Neural progenitor cell (in vitro differentiated cells): ENCODE measurements at regions not wholly inside any gene's neighbourhood (a gene's known extent, or its start where the extent isn't known, plus 50 kb on each side); places are given as distances from the start of the nearest gene placed in this dataset.

Experiments
- DNase-seq: peaks from one replicate; pipeline ENCODE4 v3.0.0-alpha.2; 2016; ENCODE audit warnings: low spot score
- H2AFZ ChIP-seq: fragments of 200-600 bp; sonication (generic); replicated peaks from 2 replicates; pipeline ENCODE4 v1.6.1; 2016; ENCODE audit warnings: antibody characterized with exemption
- H3F3A ChIP-seq: fragments of 200-600 bp; sonication (generic); 2 replicates; pipeline ENCODE4 v1.6.1; 2016; ENCODE audit warnings: antibody characterized with exemption, low read depth
- H3K27ac ChIP-seq: fragments of 200-600 bp; sonication (generic); 2 replicates; pipeline ENCODE4 v1.5.1; 2016; ENCODE audit warnings: mild to moderate bottlenecking
- H3K27me3 ChIP-seq: fragments of 200-600 bp; sonication (generic); 2 replicates; pipeline ENCODE4 v1.6.1; 2016; ENCODE audit warnings: mild to moderate bottlenecking, moderate library complexity
- H3K36me3 ChIP-seq: fragments of 200-600 bp; sonication (generic); 2 replicates; pipeline ENCODE4 v1.5.1; 2016
- H3K4me1 ChIP-seq: fragments of 200-600 bp; sonication (generic); 2 replicates; pipeline ENCODE4 v1.6.1; 2016; ENCODE audit warnings: mixed run types
- H3K4me2 ChIP-seq: fragments of 200-600 bp; sonication (generic); 2 replicates; pipeline ENCODE4 v1.6.1; 2016
- H3K4me3 ChIP-seq: fragments of 200-600 bp; sonication (generic); 2 replicates; pipeline ENCODE4 v1.5.1; 2016
- H3K79me2 ChIP-seq: fragments of 200-600 bp; sonication (generic); 2 replicates; pipeline ENCODE4 v1.6.1; 2016; ENCODE audit warnings: low read depth
- H3K9ac ChIP-seq: fragments of 200-600 bp; sonication (generic); 2 replicates; pipeline ENCODE4 v1.6.1; 2016
- H3K9me3 ChIP-seq: fragments of 200-600 bp; sonication (generic); 2 replicates; pipeline ENCODE4 v1.5.1; 2016; ENCODE audit warnings: low read depth
- H4K20me1 ChIP-seq: fragments of 200-600 bp; sonication (generic); 2 replicates; pipeline ENCODE4 v1.6.1; 2016; ENCODE audit warnings: low read depth
- H3K27ac Mint-ChIP-seq: 3 replicates; pipeline ENCODE4 v1.8.0; 2021; ENCODE audit warnings: mixed read lengths
- H3K27me3 Mint-ChIP-seq: 2 replicates; pipeline ENCODE4 v1.8.0; 2022; ENCODE audit warnings: low read depth, mild to moderate bottlenecking, inconsistent platforms, moderate library complexity, mixed read lengths; ENCODE audit not compliant: insufficient read depth
- H3K36me3 Mint-ChIP-seq: 3 replicates; pipeline ENCODE4 v1.8.0; 2021; ENCODE audit warnings: mixed read lengths
- H3K4me1 Mint-ChIP-seq: 3 replicates; pipeline ENCODE4 v1.8.0; 2021; ENCODE audit warnings: mixed read lengths
- H3K4me3 Mint-ChIP-seq: 3 replicates; pipeline ENCODE4 v1.8.0; 2021; ENCODE audit warnings: mild to moderate bottlenecking, moderate library complexity, mixed read lengths
- H3K9me3 Mint-ChIP-seq: 3 replicates; pipeline ENCODE4 v1.8.0; 2020; ENCODE audit warnings: mixed read lengths
- EZH2 ChIP-seq: fragments of 200-600 bp; sonication (generic); IDR thresholded peaks from 2 replicates; pipeline ENCODE4 v1.6.1; 2017; ENCODE audit warnings: antibody characterized with exemption, mild to moderate bottlenecking, moderate library complexity
- EZH2phosphoT487 ChIP-seq: fragments of 200-600 bp; sonication (generic); IDR thresholded peaks from 2 replicates; pipeline ENCODE4 v1.6.1; 2017; ENCODE audit warnings: antibody characterized with exemption
- TF ChIP-seq, protein P1 (sequence below): fragments of 200-600 bp; sonication (generic); IDR thresholded peaks from 2 replicates; pipeline ENCODE4 v1.5.1; 2017; ENCODE audit warnings: antibody characterized with exemption, mild to moderate bottlenecking

DNA sequence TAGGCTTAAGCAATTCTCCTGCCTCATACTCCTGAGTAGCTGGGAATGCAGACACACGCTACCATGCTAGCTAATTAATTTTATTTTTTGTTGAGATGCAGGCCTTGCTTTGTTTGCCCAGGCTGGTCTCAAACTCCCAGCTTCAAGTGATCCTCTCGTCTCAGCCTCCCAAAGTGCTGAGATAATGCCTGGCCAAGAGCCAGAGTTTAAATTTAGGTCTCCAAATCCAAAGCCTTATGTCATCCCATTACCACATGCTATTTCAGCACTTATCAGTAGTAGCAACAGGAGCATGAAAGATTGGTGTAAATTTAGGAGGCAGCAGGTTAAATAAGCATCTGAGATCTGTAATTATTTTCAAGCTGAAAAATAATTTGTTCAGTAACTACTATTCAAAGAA, 326.1 kb upstream of the ANO5 start:
- Histone ChIP-seq H3K4me2 (no peak overlapping the region), H3K4me3 (no peak overlapping the region), H3K27me3 (peaks cover 20% of the 10 kb centered on the region), H3K27ac (no peak overlapping the region), H3K4me1 (peaks cover under 1% of the 10 kb centered on the region), H3K79me2 (no peaks in the 10 kb centered on the region), H3K9ac (no peak overlapping the region), H3F3A (no peaks in the 10 kb centered on the region), H4K20me1 (no peaks in the 10 kb centered on the region), H2AFZ (no peak overlapping the region), H3K9me3 (no peaks in the 10 kb centered on the region), H3K36me3 (no peaks in the 10 kb centered on the region)
- peaks cover 12% of the 10 kb centered on the region for H3K4me1 Mint-ChIP-seq
- no peak overlapping the region for H3K4me3 Mint-ChIP-seq
- DNase-seq = no peak
- TF ChIP-seq, protein P1, sequence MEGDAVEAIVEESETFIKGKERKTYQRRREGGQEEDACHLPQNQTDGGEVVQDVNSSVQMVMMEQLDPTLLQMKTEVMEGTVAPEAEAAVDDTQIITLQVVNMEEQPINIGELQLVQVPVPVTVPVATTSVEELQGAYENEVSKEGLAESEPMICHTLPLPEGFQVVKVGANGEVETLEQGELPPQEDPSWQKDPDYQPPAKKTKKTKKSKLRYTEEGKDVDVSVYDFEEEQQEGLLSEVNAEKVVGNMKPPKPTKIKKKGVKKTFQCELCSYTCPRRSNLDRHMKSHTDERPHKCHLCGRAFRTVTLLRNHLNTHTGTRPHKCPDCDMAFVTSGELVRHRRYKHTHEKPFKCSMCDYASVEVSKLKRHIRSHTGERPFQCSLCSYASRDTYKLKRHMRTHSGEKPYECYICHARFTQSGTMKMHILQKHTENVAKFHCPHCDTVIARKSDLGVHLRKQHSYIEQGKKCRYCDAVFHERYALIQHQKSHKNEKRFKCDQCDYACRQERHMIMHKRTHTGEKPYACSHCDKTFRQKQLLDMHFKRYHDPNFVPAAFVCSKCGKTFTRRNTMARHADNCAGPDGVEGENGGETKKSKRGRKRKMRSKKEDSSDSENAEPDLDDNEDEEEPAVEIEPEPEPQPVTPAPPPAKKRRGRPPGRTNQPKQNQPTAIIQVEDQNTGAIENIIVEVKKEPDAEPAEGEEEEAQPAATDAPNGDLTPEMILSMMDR = no peak
- TF ChIP-seq EZH2 (no peak), EZH2phosphoT487 (no peak)
- no peak overlapping the region for H3K27ac Mint-ChIP-seq
- no peaks in the 10 kb centered on the region for H3K36me3 Mint-ChIP-seq
- H3K27me3 Mint-ChIP-seq = no peaks in the 10 kb centered on the region
- peaks cover 2% of the 10 kb centered on the region for H3K9me3 Mint-ChIP-seq

DNA sequence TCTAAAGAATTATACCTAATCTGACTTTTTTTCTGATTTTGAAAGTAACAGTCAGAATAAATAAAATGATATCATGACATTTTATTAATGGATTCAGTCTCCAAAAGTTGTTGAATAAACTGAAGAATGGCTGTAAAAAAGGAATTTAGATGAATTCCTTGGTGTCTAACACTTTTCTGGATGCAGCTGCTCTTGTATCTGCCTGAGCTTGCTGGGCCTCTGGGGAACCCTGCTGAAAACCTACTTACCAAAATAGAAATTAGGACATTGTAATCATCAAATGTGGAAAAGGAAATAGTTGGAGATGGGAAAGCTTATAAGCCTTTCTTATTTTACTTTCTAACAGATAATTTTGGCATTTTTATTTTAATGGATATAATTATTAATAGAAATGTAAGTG, 315.7 kb upstream of the ANO5 start:
- H3F3A ChIP-seq = no peaks in the 10 kb centered on the region

DNA sequence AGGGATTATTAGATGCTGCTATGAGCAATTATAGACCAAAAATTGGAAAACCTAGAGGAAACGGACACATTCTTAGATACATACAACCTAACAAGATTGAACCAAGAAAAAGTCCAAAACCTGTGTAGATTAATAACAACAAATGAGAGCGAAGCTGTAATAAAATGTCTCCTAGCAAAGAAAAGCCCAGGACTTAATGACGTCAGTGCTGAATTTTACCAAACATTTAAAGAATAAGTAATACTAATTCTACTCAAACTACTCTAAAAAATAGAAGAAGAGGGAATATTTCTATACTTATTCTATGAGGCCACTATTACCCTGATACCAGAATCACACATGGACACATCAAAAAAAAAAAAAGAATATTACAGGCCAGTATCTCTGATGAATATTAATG, 309.5 kb upstream of the ANO5 start:
- no peak for DNase-seq
- Histone ChIP-seq H2AFZ (no peak overlapping the region), H3K4me1 (no peaks in the 10 kb centered on the region), H3K36me3 (no peaks in the 10 kb centered on the region), H3K9me3 (no peaks in the 10 kb centered on the region), H3K27ac (no peak overlapping the region), H3F3A (no peaks in the 10 kb centered on the region), H3K9ac (no peak overlapping the region), H4K20me1 (no peaks in the 10 kb centered on the region), H3K27me3 (no peaks in the 10 kb centered on the region), H3K79me2 (no peaks in the 10 kb centered on the region), H3K4me3 (no peak overlapping the region), H3K4me2 (no peak overlapping the region)
- H3K4me1 Mint-ChIP-seq = peaks cover 3% of the 10 kb centered on the region
- H3K4me3 Mint-ChIP-seq = no peak overlapping the region
- no peaks in the 10 kb centered on the region for H3K27me3 Mint-ChIP-seq
- no peak overlapping the region for H3K27ac Mint-ChIP-seq
- TF ChIP-seq EZH2phosphoT487 = no peak
- no peak for TF ChIP-seq EZH2
- TF ChIP-seq, protein P1 = no peak
- peaks cover 8% of the 10 kb centered on the region for H3K9me3 Mint-ChIP-seq
- H3K36me3 Mint-ChIP-seq = no peaks in the 10 kb centered on the region

More for the DNA sequence above, 315.7 kb upstream of the ANO5 start:
- no peaks in the 10 kb centered on the region for H3K9me3 ChIP-seq
- peaks cover 6% of the 10 kb centered on the region for H3K9me3 Mint-ChIP-seq
- TF ChIP-seq EZH2phosphoT487 = no peak
- TF ChIP-seq EZH2 = no peak
- TF ChIP-seq, protein P1 = no peak
- H3K36me3 Mint-ChIP-seq = no peaks in the 10 kb centered on the region
- no peak overlapping the region for H2AFZ ChIP-seq
- H3K9ac ChIP-seq = no peak overlapping the region
- peaks cover 2% of the 10 kb centered on the region for H3K27me3 Mint-ChIP-seq
- DNase-seq = no peak
- no peak overlapping the region for H3K4me3 Mint-ChIP-seq
- H3K4me3 ChIP-seq = no peak overlapping the region
- no peak overlapping the region for H3K4me2 ChIP-seq
- peaks cover 6% of the 10 kb centered on the region for H3K4me1 Mint-ChIP-seq
- H3K4me1 ChIP-seq = no peaks in the 10 kb centered on the region
- no peak overlapping the region for H3K27ac ChIP-seq
- no peaks in the 10 kb centered on the region for H3K27me3 ChIP-seq
- no peaks in the 10 kb centered on the region for H3K79me2 ChIP-seq
- no peak overlapping the region for H3K27ac Mint-ChIP-seq
- no peaks in the 10 kb centered on the region for H4K20me1 ChIP-seq
- no peaks in the 10 kb centered on the region for H3K36me3 ChIP-seq
